HK-2 (cell line): ENCODE measurements at regions not wholly inside any gene's neighbourhood (a gene's known extent, or its start where the extent isn't known, plus 50 kb on each side); places are given as distances from the start of the nearest gene placed in this dataset.
"Not testable (repeated sequence)": the region's sequence is repeated elsewhere in the genome, so short reads cannot be mapped to it uniquely, and the experiment has no call there.

Experiments
- DNase-seq: peaks from one replicate; pipeline ENCODE4 v3.0.0-alpha.2; 2018; ENCODE audit not compliant: unreplicated experiment

GRCh38 chr7:110264288-110264687, 826.6 kb upstream of the LRRN3 start:
- DNase-seq: no peak

DNA sequence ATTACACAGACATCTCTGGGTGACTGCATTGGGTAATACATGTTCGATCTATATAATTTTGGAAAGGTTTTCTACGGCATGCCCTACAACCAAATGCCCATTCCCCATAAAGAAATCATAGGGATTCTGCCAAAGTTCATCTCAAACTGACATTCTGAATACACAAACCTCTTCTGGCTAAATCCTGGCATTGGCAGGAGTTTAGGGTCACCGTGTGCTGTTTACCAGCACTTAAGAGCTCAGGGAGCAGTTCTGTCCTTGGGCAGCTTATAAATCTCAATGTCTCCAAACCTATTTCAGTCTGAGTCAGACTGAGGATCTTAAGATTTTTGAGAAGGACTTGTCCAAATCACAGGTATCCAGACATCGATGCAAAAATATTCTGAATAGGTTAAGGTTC, 809.6 kb upstream of the LRRN3 start:
- DNase-seq: no peak

DNA sequence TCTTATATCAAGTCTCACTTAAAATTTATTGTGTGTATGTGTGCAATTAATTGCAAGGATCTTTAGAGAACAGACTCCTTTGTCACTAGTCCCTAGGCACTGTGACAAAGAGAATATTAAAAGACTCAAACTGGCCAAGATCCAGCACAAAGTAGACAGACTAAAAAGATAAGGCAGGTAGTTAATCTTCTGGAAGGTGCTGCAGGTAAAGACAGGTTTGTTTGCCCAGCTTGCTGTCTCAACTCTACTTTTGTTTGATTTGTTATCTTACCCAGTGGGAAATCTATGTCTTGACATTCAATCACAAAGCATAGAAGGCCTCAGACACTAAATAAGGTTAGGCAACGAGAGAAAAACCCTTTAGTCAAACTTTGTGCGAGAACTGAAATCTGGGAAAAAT, 807.9 kb upstream of the LRRN3 start:
- no peak for DNase-seq

DNA sequence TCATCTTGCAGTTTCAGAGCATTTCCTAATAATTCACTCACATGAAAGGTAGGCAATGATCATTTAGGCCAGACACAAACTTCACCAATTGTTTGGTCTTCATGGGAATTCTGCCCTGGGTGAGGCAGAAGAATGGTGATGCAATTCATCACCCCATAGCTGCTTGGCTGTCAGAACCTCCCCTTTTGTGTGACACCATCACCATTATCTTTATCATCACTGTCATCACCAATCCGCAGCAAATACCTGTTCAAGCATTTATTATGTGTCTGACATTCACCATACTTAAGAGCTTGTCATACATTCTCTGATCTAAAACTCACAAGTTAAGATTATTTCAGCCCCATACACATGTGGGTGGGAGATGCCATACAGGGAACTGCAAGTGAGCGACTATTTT, 799.5 kb upstream of the LRRN3 start:
- no peak for DNase-seq

DNA sequence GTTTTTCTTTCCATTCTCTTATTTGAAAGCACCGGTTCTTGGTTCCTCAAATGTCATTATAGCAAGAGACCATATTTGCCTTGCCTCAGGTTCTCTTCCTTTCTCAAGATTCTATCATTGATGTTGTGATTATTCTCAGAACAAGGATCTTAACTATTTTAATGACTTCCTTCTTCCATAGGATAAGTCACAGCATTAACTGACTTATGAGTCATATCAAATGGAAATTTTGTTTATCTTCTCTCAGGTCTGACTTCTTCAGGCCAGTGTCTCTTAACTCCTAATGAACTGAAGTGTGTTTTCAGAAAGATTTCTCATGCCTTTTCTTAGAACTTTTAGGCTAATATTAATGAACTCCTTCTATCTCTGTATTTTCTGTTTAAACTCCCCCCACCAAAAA, 794.6 kb upstream of the LRRN3 start:
- no peak for DNase-seq

DNA sequence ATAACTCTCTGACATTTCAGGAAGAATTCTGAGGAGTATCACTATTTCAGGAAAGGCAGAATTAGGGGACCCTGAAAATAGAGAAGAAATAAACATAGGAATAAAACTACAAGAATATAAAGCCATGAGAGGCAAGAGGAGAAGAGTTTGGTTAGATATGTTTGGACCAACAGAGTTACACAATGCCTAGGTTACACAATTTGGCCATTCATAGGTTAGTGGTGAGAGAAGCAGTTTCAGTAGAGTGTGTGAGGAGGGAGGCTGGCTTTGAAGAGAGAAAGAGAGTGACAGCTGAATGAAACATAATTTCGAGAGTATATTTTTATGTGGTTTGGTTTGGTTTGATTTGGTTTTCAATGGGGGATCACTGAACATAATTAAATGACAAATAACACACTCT, 783.2 kb upstream of the LRRN3 start:
- DNase-seq: no peak

- DNase-seq: no peak
Observed at GRCh38 chr7:110308791-110309190, 782.1 kb upstream of the LRRN3 start.

- no peak for DNase-seq
Observed at GRCh38 chr7:110309941-110310340, 781.0 kb upstream of the LRRN3 start.

DNA sequence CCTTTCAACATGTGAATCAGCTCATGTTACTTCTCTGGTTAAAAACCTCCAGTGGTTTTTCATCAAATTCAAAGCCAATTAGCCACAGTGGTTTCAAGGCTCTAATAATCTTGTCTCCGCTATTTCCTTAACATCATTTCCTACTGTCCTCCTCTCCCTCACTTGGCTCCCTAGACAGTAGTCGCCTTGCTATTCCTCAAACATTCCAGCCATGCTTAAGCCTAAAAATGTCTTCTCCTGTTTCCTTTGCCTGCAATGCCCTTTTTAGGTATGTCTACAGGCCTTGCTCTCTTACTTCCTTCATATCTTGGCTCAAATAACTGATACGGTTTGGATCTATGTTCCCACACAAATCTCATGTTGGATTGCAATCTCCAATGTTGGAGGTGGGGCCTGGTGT, 779.4 kb upstream of the LRRN3 start:
- no peak for DNase-seq

DNA sequence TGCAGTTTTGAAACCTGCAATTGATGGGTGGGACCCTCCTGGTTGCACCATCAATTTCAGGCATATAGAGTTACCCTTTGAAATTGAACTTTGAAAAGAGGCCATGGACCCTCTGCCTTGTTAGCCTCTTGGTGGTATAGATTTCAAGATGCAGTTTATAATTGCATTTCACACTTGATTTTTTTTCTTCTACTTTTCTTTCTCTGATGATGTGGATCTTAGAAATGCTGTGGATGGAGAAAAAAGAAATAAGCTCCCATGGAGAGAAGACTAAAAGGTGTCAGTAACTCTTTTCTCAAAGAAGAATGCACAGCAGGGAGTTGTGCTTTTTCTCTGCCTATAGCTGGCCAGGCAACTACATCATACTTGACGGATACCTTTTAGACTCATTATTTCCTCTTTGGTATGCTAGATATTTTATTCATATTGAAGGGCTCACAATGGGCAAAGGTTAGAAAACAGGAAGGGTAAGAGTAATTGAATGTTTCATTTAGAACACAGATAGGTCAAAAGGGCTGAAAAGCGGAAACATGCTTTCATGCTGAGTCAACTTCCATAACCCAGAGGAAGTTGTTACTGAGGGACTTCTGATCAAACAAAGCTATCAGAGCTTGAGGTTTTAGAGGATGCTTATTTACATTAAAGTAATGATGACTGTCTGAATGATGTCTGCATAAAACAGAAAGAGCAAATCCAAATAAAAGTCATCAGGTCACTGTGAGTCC, 773.2 kb upstream of the LRRN3 start:
- no peak for DNase-seq

DNA sequence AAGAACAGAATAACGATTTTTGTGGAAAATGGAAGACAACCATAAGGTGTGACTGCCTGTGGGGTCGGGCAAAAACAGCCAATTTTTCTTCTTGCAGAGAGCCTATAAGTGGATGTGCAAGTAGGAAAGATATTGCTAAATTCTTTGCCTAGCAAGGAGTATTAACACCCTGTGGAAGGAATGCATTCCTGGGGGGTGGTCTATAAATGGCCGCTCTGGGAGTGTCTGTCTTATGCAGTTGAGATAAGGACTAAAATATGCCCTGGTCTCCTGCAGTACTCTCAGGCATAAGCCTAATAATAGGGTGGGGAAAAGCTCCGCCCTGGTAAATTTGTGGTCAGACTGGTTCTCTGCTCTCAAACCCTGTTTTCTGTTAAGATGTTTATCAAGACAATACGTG, 770.6 kb upstream of the LRRN3 start:
- DNase-seq: not testable (repeated sequence)

DNA sequence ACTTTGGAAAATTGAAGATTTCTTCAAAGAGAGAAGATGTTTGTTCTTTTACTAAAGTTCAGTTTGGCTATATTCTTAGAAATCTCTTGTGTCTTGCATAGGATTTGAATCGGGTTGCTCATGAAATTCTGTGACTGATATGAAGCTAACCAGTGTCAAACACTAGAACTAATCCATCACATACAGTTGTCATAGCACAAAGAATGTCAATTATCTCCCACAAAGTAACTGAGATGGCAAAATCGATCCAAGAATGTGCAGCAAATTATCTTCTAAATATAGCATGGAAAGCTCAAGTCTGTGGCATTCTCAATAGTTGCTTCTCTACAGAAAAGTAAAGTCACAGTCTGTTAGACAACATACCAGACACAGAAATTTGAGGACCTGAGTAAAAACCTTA, 768.1 kb upstream of the LRRN3 start:
- DNase-seq: no peak

GRCh38 chr7:110326966-110327365, 764.0 kb upstream of the LRRN3 start:
- no peak for DNase-seq

GRCh38 chr7:110336423-110336822, 754.5 kb upstream of the LRRN3 start:
- no peak for DNase-seq

DNA sequence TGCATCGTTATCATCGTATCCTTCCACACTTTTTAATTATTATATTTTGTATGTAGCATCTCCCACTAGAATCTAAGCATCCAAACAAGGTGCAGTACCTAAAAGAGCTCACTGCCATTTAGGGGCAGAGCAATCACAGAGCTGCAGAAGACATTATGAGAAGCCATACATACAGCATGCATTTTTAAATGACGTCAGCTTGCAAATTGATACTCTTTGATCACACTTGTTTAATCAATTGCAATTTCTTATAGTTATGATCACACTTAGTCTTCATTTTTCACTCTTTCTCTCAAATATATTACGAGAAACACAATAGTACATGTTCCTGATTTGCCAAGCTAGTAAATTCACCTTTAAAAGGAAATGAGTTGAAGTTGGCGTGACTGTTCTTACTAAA, 753.3 kb upstream of the LRRN3 start:
- no peak for DNase-seq

DNA sequence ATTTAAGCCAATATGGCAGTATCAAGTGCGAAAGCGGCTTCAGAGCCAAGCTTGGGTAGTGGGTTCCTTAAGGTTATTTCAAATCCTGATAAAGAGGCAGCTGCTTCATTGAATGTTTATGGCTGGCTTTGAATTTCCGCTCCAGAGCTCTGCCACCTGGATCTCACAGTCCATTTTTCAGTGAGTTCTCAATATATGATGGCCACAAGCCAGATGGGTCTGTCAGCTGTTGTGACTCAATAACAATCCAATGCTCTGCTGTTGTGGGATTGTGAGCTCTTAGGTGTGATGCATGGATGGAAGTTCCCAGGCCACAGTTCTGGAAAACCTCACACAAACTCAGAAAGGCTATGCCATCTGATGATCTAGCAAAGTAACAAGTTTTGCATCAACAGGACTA, 743.8 kb upstream of the LRRN3 start:
- DNase-seq: no peak

DNA sequence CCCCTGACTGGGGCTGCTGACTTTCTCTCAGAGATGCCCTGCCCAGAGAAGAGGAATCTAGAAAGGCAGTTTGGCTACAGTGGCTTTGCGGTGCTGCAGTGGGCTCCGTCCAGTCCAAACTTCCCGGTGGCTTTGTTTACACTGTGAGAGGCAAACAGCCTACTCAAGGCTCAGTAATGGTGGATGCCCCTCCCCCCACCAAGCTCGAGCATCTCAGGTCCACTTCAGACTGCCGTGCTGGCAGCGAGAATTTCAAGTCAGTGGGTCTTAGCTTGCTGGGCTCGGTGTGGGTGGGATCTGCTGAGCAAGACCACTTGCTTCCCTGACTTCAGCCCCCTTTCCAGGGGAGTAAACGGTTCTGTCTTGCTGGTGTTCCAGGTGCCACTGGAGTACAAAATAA, 734.5 kb upstream of the LRRN3 start:
- DNase-seq: no peak

GRCh38 chr7:110358028-110358427, 732.9 kb upstream of the LRRN3 start:
- DNase-seq: no peak

GRCh38 chr7:110371709-110372108, 719.2 kb upstream of the LRRN3 start:
- no peak for DNase-seq

DNA sequence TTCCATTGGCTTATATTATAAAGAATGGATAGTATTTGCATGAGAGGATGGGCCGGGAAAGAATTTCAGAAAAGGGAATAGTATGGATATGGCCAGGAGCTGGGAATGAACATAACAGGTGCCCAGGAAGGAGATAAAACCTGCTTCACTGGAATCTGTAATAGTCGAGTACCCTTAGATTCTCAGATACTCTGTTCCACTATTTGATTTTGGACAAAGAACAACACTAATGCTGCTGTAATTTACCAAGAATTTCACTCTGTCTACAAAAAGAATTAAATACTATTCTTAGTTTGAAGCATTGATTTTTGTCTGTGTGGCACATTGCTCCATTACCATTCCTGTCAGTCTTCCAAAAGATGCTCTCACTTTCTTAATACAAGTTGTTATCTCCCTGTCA, 718.2 kb upstream of the LRRN3 start:
- DNase-seq: no peak

- DNase-seq: peak; percentile 17
Observed at GRCh38 chr7:110373416-110373815, 717.5 kb upstream of the LRRN3 start.

GRCh38 chr7:110373859-110374258, 717.1 kb upstream of the LRRN3 start:
- no peak for DNase-seq

DNA sequence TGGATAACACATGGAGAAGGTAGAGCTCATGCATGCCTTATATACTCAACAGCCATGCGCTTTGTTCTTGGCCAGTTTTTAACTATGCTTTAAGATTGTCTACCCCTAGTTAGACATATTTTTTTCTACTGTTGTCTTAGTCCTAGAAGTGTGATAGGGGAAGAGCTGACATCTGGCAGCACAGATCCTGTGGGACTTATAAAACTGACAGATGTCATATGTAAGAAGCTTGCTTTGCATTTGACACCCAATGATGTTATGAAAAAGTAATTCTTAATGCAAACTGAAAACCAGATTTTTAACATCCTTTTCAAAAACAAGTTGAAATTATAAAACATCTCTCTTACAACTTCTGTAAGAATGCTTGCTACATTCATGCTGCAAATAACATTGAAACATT, 715.9 kb upstream of the LRRN3 start:
- DNase-seq: no peak

GRCh38 chr7:110382736-110383135, 708.2 kb upstream of the LRRN3 start:
- DNase-seq: no peak
